ENCODE measurements at regions not wholly inside any gene's neighbourhood (a gene's known extent, or its start where the extent isn't known, plus 50 kb on each side); places are given as distances from the start of the nearest gene placed in this dataset.

GRCh38 chr21:35256468-35256988 lies 207.4 kb upstream of the RUNX1 start:
- H3K27ac ChIP-seq (replicated peaks) = no peak overlapping the region
- no peaks in the 10 kb centered on the region for H3K27me3 ChIP-seq (ENCODE audit: insufficient read depth, poor library complexity, severe bottlenecking)
- TF ChIP-seq GABPA (IDR thresholded peaks at IDR 0.05; ENCODE audit: low read depth) = no peak
- no peak for TF ChIP-seq SPI1 (IDR thresholded peaks at IDR 0.05; ENCODE audit: borderline replicate concordance, low read depth)
- no peak for TF ChIP-seq POLR2AphosphoS5 (IDR thresholded peaks at IDR 0.05; ENCODE audit: low read depth)
- no peak for TF ChIP-seq CTCF (IDR thresholded peaks at IDR 0.05; ENCODE audit: insufficient read depth, low read length)
- no peak for TF ChIP-seq REST (IDR thresholded peaks at IDR 0.05; ENCODE audit: insufficient replicate concordance, low read depth)
- H3K4me3 ChIP-seq (replicated peaks; ENCODE audit: insufficient read depth, low read length) = no peak overlapping the region
- no peak for DNase-seq (ENCODE audit: low read depth in 1 of 2, low spot score in 1 of 2)

- TF ChIP-seq GABPA (IDR thresholded peaks at IDR 0.05; ENCODE audit: low read depth) = no peak
- no peak for TF ChIP-seq SPI1 (IDR thresholded peaks at IDR 0.05; ENCODE audit: borderline replicate concordance, low read depth)
- no peak for TF ChIP-seq REST (IDR thresholded peaks at IDR 0.05; ENCODE audit: insufficient replicate concordance, low read depth)
- no peak for TF ChIP-seq POLR2AphosphoS5 (IDR thresholded peaks at IDR 0.05; ENCODE audit: low read depth)
- TF ChIP-seq CTCF (IDR thresholded peaks at IDR 0.05; ENCODE audit: insufficient read depth, low read length) = no peak
- no peak overlapping the region for H3K4me3 ChIP-seq (replicated peaks; ENCODE audit: insufficient read depth, low read length)
- no peak for DNase-seq (ENCODE audit: low read depth in 1 of 2, low spot score in 1 of 2)
- H3K27ac ChIP-seq (replicated peaks) = no peak overlapping the region
- no peaks in the 10 kb centered on the region for H3K27me3 ChIP-seq (ENCODE audit: insufficient read depth, poor library complexity, severe bottlenecking)
Measured at GRCh38 chr21:35254765-35255138, 205.7 kb upstream of the RUNX1 start.

- Histone ChIP-seq H3K27me3 (ENCODE audit: insufficient read depth, poor library complexity, severe bottlenecking) (no peaks in the 10 kb centered on the region), H3K27ac (replicated peaks) (no peak overlapping the region), H3K4me3 (replicated peaks; ENCODE audit: insufficient read depth, low read length) (no peak overlapping the region)
- no peak for TF ChIP-seq CTCF (IDR thresholded peaks at IDR 0.05; ENCODE audit: insufficient read depth, low read length)
- no peak for TF ChIP-seq GABPA (IDR thresholded peaks at IDR 0.05; ENCODE audit: low read depth)
- no peak for TF ChIP-seq SPI1 (IDR thresholded peaks at IDR 0.05; ENCODE audit: borderline replicate concordance, low read depth)
- no peak for TF ChIP-seq REST (IDR thresholded peaks at IDR 0.05; ENCODE audit: insufficient replicate concordance, low read depth)
- no peak for TF ChIP-seq POLR2AphosphoS5 (IDR thresholded peaks at IDR 0.05; ENCODE audit: low read depth)
- no peak for DNase-seq (ENCODE audit: low read depth in 1 of 2, low spot score in 1 of 2)
Measured at GRCh38 chr21:35254006-35254764, 205.1 kb upstream of the RUNX1 start.

All from HL-60 (cell line).